MM.1S (cell line): ENCODE measurements at regions not wholly inside any gene's neighbourhood (a gene's known extent, or its start where the extent isn't known, plus 50 kb on each side); places are given as distances from the start of the nearest gene placed in this dataset.

Experiments
- EZH2 ChIP-seq: fragments of 300-600 bp; sonication (generic); optimal IDR thresholded peaks from 2 replicates; pipeline ENCODE3; 2017; ENCODE audit warnings: low read depth, mild to moderate bottlenecking, antibody characterized with exemption, low read length, mixed read lengths
- EZH2phosphoT487 ChIP-seq: fragments of 300-600 bp; sonication (generic); IDR thresholded peaks from 2 replicates; pipeline ENCODE4 v1.6.1; 2018; ENCODE audit warnings: antibody characterized with exemption, low read length
- TF ChIP-seq, protein P1 (sequence below): fragments of 300-600 bp; sonication (generic); IDR thresholded peaks from 2 replicates; pipeline ENCODE4 v1.5.1; 2016; ENCODE audit warnings: antibody characterized with exemption, low read length, mixed read lengths

DNA sequence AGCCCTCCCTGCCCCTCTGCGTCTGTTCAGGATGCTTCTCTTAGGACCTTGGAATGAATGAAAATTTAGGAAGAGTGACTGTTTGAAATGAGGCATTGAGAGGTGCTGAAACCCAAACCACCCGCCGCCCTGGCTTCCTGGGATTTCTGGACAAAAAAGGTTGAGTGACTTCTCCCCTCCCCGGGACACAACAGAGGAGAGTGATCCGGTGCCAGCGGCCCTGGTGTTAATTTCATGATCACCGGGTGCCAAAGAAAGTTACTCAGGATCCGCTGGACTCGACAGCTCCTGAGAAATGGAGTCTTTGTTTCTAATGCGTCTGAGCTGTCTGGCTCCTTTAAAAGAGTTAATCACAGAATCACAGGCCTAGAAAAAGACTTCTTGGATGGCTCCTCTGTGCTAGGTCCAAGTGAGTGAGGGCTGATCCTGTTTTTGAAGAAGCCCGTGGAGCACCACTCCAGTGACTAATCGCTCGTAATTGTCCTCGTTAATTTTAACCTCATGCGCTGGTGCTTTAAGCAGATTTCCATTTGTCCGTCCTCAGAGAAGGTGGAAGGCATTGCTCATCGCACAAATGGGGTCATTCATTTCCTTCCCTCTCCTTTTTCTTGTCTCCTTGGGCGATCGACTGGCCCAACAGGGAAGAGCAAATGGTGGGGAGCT, 144.4 kb upstream of the ZFHX3 start:
- TF ChIP-seq, protein P1, sequence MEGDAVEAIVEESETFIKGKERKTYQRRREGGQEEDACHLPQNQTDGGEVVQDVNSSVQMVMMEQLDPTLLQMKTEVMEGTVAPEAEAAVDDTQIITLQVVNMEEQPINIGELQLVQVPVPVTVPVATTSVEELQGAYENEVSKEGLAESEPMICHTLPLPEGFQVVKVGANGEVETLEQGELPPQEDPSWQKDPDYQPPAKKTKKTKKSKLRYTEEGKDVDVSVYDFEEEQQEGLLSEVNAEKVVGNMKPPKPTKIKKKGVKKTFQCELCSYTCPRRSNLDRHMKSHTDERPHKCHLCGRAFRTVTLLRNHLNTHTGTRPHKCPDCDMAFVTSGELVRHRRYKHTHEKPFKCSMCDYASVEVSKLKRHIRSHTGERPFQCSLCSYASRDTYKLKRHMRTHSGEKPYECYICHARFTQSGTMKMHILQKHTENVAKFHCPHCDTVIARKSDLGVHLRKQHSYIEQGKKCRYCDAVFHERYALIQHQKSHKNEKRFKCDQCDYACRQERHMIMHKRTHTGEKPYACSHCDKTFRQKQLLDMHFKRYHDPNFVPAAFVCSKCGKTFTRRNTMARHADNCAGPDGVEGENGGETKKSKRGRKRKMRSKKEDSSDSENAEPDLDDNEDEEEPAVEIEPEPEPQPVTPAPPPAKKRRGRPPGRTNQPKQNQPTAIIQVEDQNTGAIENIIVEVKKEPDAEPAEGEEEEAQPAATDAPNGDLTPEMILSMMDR: no peak
- TF ChIP-seq EZH2 (no peak), EZH2phosphoT487 (no peak)
